LNCAP (cell line): ENCODE measurements at regions not wholly inside any gene's neighbourhood (a gene's known extent, or its start where the extent isn't known, plus 50 kb on each side); places are given as distances from the start of the nearest gene placed in this dataset.
A peak's percentile ranks its signal among the peaks of the same experiment; 100 is the strongest.

Source experiments
- TF ChIP-seq, protein P1 (sequence below): fragments of 450-650 bp; IDR thresholded peaks from 2 replicates; pipeline ENCODE4 v1.5.1; 2017; ENCODE audit warnings: mild to moderate bottlenecking

- TF ChIP-seq, protein P1, sequence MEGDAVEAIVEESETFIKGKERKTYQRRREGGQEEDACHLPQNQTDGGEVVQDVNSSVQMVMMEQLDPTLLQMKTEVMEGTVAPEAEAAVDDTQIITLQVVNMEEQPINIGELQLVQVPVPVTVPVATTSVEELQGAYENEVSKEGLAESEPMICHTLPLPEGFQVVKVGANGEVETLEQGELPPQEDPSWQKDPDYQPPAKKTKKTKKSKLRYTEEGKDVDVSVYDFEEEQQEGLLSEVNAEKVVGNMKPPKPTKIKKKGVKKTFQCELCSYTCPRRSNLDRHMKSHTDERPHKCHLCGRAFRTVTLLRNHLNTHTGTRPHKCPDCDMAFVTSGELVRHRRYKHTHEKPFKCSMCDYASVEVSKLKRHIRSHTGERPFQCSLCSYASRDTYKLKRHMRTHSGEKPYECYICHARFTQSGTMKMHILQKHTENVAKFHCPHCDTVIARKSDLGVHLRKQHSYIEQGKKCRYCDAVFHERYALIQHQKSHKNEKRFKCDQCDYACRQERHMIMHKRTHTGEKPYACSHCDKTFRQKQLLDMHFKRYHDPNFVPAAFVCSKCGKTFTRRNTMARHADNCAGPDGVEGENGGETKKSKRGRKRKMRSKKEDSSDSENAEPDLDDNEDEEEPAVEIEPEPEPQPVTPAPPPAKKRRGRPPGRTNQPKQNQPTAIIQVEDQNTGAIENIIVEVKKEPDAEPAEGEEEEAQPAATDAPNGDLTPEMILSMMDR = no peak
Observed at GRCh38 chr22:49703990-49704344, 123.7 kb downstream of the BRD1 start.

- TF ChIP-seq, protein P1 = no peak
Observed at GRCh38 chr22:49703505-49703904, 124.2 kb downstream of the BRD1 start.

- TF ChIP-seq, protein P1 = no peak; the same call in 1 of the 2 replicates
Observed at GRCh38 chr22:49702068-49702397, 125.6 kb downstream of the BRD1 start.

DNA sequence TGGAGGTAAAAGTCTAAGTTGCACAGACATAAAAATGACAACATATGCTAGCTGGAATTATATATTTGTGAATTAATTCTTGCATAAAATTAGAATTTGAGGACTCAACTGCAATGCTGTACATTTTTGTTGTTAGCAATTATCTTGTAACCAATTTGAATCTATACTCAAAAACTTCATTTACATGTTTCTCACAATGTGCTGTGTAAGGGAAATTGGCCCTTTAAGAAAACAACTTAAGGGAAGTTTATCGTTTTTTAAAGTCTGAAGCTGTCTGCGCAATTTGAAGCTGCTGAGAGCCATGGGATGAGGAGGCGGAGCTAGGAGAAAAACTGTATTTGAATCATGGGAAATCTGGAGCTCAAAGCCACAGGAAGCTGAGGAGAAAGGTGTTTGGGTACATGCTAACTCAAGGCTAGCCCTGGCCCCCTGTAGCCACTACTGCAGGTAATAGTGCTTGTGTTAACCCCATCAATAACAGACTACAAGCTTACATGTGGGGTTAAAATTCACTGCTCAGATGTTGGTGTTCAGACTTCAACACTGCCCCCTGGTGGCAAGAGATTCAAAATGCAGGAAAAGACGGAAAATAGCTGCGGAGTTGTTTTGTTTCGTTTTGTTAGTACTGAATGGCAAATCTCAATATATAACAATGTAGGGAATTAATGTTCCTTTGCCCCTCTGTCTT is 126.1 kb downstream of the BRD1 start:
- TF ChIP-seq, protein P1 = peak; percentile 68

- TF ChIP-seq, protein P1 = no peak
Observed at GRCh38 chr22:49699928-49700498, 127.7 kb downstream of the BRD1 start.

DNA sequence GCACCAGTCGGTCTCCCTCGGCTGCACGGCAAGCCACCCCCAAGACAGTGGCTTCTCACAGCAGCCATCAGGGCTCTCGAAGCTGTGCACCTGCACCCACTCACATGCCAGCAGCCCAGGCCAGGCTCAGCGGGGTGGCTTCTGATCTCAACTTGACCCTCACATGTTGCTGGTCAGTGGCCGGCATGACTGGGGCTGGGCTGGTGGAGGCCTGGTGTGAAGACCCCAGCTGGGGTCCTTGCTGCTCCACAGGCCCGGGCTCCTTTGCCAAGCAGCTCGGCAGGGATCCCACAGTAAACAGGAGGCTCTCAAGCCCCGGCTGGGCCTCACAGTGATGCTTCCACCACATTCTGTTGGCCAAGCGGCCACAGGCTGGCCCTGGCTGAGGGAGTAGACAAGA is 128.2 kb downstream of the BRD1 start:
- TF ChIP-seq, protein P1 = no peak

GRCh38 chr22:49697047-49697446 is 130.6 kb downstream of the BRD1 start:
- TF ChIP-seq, protein P1 = no peak
